DND-41 (cell line): ENCODE measurements at regions not wholly inside any gene's neighbourhood (a gene's known extent, or its start where the extent isn't known, plus 50 kb on each side); places are given as distances from the start of the nearest gene placed in this dataset.

Source experiments
- ATAC-seq: fragments of 200-7000 bp; cut with Tn5 transposase; 3 replicates; pipeline ENCODE4 v1.9.1; 2021; ENCODE audit warnings: low read depth; ENCODE audit not compliant: insufficient read depth
- DNase-seq: peaks from one replicate; pipeline ENCODE4 v3.0.0-alpha.2; 2020
- H2AFZ ChIP-seq: 2 replicates; pipeline ENCODE4 v1.6.0; 2012; ENCODE audit warnings: low read depth, low read length
- H3K27ac ChIP-seq: 2 replicates; pipeline ENCODE4 v1.5.1; 2012; ENCODE audit warnings: low read length, inconsistent platforms
- H3K27me3 ChIP-seq: fragments of 200-600 bp; sonication (generic); 2 replicates; pipeline ENCODE4 v1.6.0; 2012; ENCODE audit warnings: low read length, mild to moderate bottlenecking, inconsistent platforms; ENCODE audit not compliant: insufficient read depth, poor library complexity
- H3K36me3 ChIP-seq: 2 replicates; pipeline ENCODE4 v1.5.1; 2012; ENCODE audit warnings: low read length, inconsistent platforms; ENCODE audit not compliant: insufficient read depth
- H3K4me1 ChIP-seq: 2 replicates; pipeline ENCODE4 v1.5.1; 2012; ENCODE audit warnings: mild to moderate bottlenecking, low read length; ENCODE audit not compliant: insufficient read depth
- H3K4me2 ChIP-seq: 2 replicates; pipeline ENCODE4 v1.6.0; 2012; ENCODE audit warnings: mild to moderate bottlenecking, moderate library complexity, low read length, inconsistent platforms; ENCODE audit not compliant: insufficient read depth
- H3K4me3 ChIP-seq, 2 experiments: fragments of 200-600 bp in 1 of 2; shearing (Covaris generic) in 1 of 2; 2 replicates each; pipeline ENCODE4 v1.5.1; 2012 to 2016; ENCODE audit warnings: inconsistent platforms in 2 of 2, low read length in 2 of 2, mild to moderate bottlenecking in 2 of 2, low read depth in 1 of 2, moderate library complexity in 1 of 2
- H3K79me2 ChIP-seq: 2 replicates; pipeline ENCODE4 v1.6.0; 2012; ENCODE audit warnings: low read length, inconsistent platforms; ENCODE audit not compliant: insufficient read depth
- H3K9ac ChIP-seq: 2 replicates; pipeline ENCODE4 v1.6.0; 2012; ENCODE audit warnings: low read depth, mild to moderate bottlenecking, inconsistent platforms, low read length, moderate library complexity
- H3K9me3 ChIP-seq: 2 replicates; pipeline ENCODE4 v1.5.1; 2012; ENCODE audit warnings: low read length, moderate library complexity, mild to moderate bottlenecking, inconsistent platforms; ENCODE audit not compliant: insufficient read depth, severe bottlenecking
- H4K20me1 ChIP-seq: 2 replicates; pipeline ENCODE4 v1.6.0; 2012; ENCODE audit warnings: low read length; ENCODE audit not compliant: insufficient read depth
- CTCF ChIP-seq: IDR thresholded peaks from 2 replicates; pipeline ENCODE4 v1.5.1; 2012; ENCODE audit warnings: borderline replicate concordance, low read length, moderate library complexity, mild to moderate bottlenecking; ENCODE audit not compliant: poor library complexity, severe bottlenecking; ENCODE audit errors: extremely low read depth
- EZH2 ChIP-seq: IDR thresholded peaks from 3 replicates; pipeline ENCODE4 v1.6.1; 2012; ENCODE audit warnings: borderline replicate concordance, low read depth, mild to moderate bottlenecking, moderate library complexity, low read length, inconsistent platforms; ENCODE audit not compliant: severe bottlenecking

- no peaks in the 10 kb centered on the region for H3K4me1 ChIP-seq
- no peaks in the 10 kb centered on the region for H3K9me3 ChIP-seq
- DNase-seq (no peak), ATAC-seq (no peak)
- no peak overlapping the region for H3K9ac ChIP-seq
- no peaks in the 10 kb centered on the region for H3K79me2 ChIP-seq
- H3K4me3 ChIP-seq, result no peak overlapping the region
- peaks cover 21% of the 10 kb centered on the region for H3K27me3 ChIP-seq
- TF ChIP-seq CTCF (no peak), EZH2 (no peak)
- H2AFZ ChIP-seq, result no peak overlapping the region
- 0 out of 2 replicates have a peak, but pooled peaks cover 4% of the 10 kb centered on the region for H4K20me1 ChIP-seq
- no peak overlapping the region for H3K4me2 ChIP-seq
- H3K36me3 ChIP-seq, result no peaks in the 10 kb centered on the region
- no peak overlapping the region for H3K27ac ChIP-seq
Measured at GRCh38 chr6:2535506-2535905, 215.2 kb downstream of the MYLK4 start.

- ATAC-seq (no peak), DNase-seq (no peak)
- Histone ChIP-seq H3K4me1 (no peaks in the 10 kb centered on the region), H3K4me2 (no peak overlapping the region), H3K79me2 (no peaks in the 10 kb centered on the region), H3K4me3 (no peak overlapping the region), H3K9me3 (no peaks in the 10 kb centered on the region), H3K27me3 (peaks cover 21% of the 10 kb centered on the region), H3K36me3 (no peaks in the 10 kb centered on the region), H4K20me1 (0 out of 2 replicates have a peak, but pooled peaks cover 4% of the 10 kb centered on the region), H3K9ac (no peak overlapping the region), H2AFZ (no peak overlapping the region), H3K27ac (no peak overlapping the region)
- TF ChIP-seq EZH2 (no peak), CTCF (no peak)
Measured at GRCh38 chr6:2534406-2535042, 216.2 kb downstream of the MYLK4 start.

- no peak overlapping the region for H3K4me3 ChIP-seq
- peaks cover 14% of the 10 kb centered on the region for H3K27me3 ChIP-seq
- H3K9me3 ChIP-seq, result no peaks in the 10 kb centered on the region
- H3K9ac ChIP-seq, result no peak overlapping the region
- ATAC-seq (no peak; the same call in 2 of the 3 replicates), DNase-seq (no peak)
- H3K27ac ChIP-seq, result no peak overlapping the region
- 0 out of 2 replicates have a peak, but pooled peaks cover 3% of the 10 kb centered on the region for H4K20me1 ChIP-seq
- no peaks in the 10 kb centered on the region for H3K4me1 ChIP-seq
- no peaks in the 10 kb centered on the region for H3K36me3 ChIP-seq
- no peaks in the 10 kb centered on the region for H3K79me2 ChIP-seq
- H3K4me2 ChIP-seq, result no peak overlapping the region
- H2AFZ ChIP-seq, result no peak overlapping the region
- TF ChIP-seq CTCF (no peak), EZH2 (no peak)
Measured at GRCh38 chr6:2531426-2532215, 219.1 kb downstream of the MYLK4 start.
